ENCODE measurements at regions not wholly inside any gene's neighbourhood (a gene's known extent, or its start where the extent isn't known, plus 50 kb on each side); places are given as distances from the start of the nearest gene placed in this dataset.

DNA sequence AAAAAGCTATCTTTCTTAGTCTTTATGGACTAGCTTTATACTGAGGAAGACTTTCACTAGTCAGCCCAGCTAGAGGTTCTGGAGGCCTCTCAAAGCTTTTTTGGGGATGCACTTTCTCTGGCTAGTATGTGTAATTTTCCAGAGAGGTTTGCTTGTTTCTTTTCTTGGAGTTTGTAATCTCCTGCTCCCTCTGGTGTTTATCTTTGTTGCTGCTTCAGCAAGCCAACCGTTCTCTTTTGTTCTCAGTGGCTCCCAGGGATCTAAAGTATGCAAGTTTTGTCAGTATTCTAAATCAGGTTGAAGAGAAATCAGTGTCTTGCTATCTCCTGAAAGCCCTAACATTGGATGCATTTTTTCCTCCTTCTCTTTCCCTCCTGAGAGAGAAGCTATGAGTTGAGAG is 121.1 kb upstream of the MYO16 start:
- Histone ChIP-seq H3K4me3 (ENCODE audit: low read depth, low read length) (no peak overlapping the region), H3K27ac (ENCODE audit: low read depth) (no peak overlapping the region), H3K36me3 (ENCODE audit: insufficient read depth) (no peaks in the 10 kb centered on the region), H3K4me1 (ENCODE audit: insufficient read depth) (no peaks in the 10 kb centered on the region)
- WGBS, result 4% methylated on average over 1 of the region's 1 CpG
- no peak for DNase-seq (ENCODE audit: extremely low spot score)

DNA sequence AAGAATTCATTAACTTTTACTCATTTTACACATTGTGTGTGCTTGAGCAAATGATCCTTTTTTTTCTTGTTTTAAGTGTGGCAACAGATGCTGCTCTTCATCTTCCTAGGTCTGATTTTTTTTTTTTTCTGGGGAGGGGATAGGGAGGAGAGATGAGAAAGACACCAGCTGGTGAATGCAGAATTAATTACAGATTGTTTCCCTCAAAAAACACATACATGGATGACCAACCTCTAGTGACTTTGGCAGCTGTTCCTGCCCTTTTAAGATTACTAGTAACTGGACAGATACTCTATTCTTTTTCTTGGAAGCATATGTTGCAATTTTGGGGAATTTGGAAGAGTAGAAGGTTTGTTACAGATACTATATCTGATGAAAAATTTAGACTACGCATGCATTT is 103.6 kb upstream of the MYO16 start:
- no peaks in the 10 kb centered on the region for H3K36me3 ChIP-seq (ENCODE audit: insufficient read depth)
- no peaks in the 10 kb centered on the region for H3K4me1 ChIP-seq (ENCODE audit: insufficient read depth)
- WGBS, result 64% methylated on average over 1 of the region's 1 CpG
- no peak overlapping the region for H3K4me3 ChIP-seq (ENCODE audit: low read depth, low read length)
- peak; percentile 11 for DNase-seq (ENCODE audit: extremely low spot score)
- no peak overlapping the region for H3K27ac ChIP-seq (ENCODE audit: low read depth)

DNA sequence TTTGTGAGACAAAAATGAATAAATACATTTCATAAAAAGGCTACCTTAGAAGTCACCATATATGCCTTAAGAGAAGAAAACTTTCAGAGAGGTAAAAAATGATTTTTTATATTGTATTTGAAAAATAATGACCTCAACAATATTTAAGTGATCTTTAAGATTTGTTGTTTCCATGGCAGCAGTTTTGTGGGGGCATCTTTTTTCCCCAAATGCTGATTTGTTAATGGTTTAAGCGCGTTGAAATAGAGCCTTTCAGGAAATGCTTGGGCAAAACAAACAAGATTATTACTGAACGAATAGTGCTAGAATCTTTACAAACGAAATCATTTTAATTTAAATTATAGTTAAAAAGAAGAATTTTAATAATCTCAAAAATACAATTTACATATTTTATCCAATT is 103.1 kb upstream of the MYO16 start:
- no peak for DNase-seq (ENCODE audit: extremely low spot score)
- Histone ChIP-seq H3K36me3 (ENCODE audit: insufficient read depth) (no peaks in the 10 kb centered on the region), H3K4me1 (ENCODE audit: insufficient read depth) (no peaks in the 10 kb centered on the region), H3K4me3 (ENCODE audit: low read depth, low read length) (no peak overlapping the region), H3K27ac (ENCODE audit: low read depth) (no peak overlapping the region)
- 73% methylated on average over 4 of the region's 4 CpGs for WGBS

- Histone ChIP-seq H3K27ac (ENCODE audit: low read depth) (no peak overlapping the region), H3K36me3 (ENCODE audit: insufficient read depth) (no peaks in the 10 kb centered on the region), H3K4me3 (ENCODE audit: low read depth, low read length) (no peak overlapping the region), H3K4me1 (ENCODE audit: insufficient read depth) (no peaks in the 10 kb centered on the region)
- DNase-seq (ENCODE audit: extremely low spot score), result no peak
- whole genome bisulfite sequencing, result 21% methylated on average over 1 of the region's 1 CpG
These were observed 101.6 kb upstream of the MYO16 start for GRCh38 chr13:108527844-108528243.

DNA sequence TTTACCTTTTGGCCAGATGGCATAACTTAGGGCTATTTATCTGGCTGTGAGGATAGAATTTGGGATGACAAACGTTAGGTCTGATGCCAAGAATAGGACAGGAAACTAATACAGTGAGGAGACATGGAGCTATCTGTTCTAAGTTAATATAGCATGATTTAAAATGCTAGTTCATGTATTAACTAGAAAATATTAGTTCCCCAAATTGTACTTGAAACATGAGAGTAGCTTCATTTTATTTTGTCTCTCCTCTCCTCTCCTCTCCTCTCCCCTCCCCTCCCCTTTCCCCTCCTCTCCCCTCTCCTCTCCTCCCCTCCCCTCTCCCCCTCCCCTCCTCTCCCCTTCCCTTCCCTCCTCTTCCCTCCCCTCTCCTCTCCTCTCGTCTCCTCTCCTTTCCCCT is 101.1 kb upstream of the MYO16 start:
- no peak overlapping the region for H3K4me3 ChIP-seq (ENCODE audit: low read depth, low read length)
- H3K4me1 ChIP-seq (ENCODE audit: insufficient read depth), result no peaks in the 10 kb centered on the region
- H3K36me3 ChIP-seq (ENCODE audit: insufficient read depth), result no peaks in the 10 kb centered on the region
- no peak overlapping the region for H3K27ac ChIP-seq (ENCODE audit: low read depth)
- 24% methylated on average over 2 of the region's 2 CpGs for WGBS
- no peak for DNase-seq (ENCODE audit: extremely low spot score)

- Histone ChIP-seq H3K27ac (ENCODE audit: low read depth) (no peak overlapping the region), H3K4me3 (ENCODE audit: low read depth, low read length) (no peak overlapping the region), H3K36me3 (ENCODE audit: insufficient read depth) (no peaks in the 10 kb centered on the region), H3K4me1 (ENCODE audit: insufficient read depth) (no peaks in the 10 kb centered on the region)
- 82% methylated on average over 2 of the region's 2 CpGs for WGBS
- no peak for DNase-seq (ENCODE audit: extremely low spot score)
These were observed 95.6 kb upstream of the MYO16 start for GRCh38 chr13:108533842-108534241.

- no peak for DNase-seq (ENCODE audit: extremely low spot score)
- Histone ChIP-seq H3K36me3 (ENCODE audit: insufficient read depth) (no peaks in the 10 kb centered on the region), H3K4me1 (ENCODE audit: insufficient read depth) (no peaks in the 10 kb centered on the region), H3K4me3 (ENCODE audit: low read depth, low read length) (no peak overlapping the region), H3K27ac (ENCODE audit: low read depth) (no peak overlapping the region)
These were observed 94.7 kb upstream of the MYO16 start for GRCh38 chr13:108534728-108535127.

- no peaks in the 10 kb centered on the region for H3K36me3 ChIP-seq (ENCODE audit: insufficient read depth)
- no peak for DNase-seq (ENCODE audit: extremely low spot score)
- no peaks in the 10 kb centered on the region for H3K4me1 ChIP-seq (ENCODE audit: insufficient read depth)
- 77% methylated on average over 5 of the region's 5 CpGs for WGBS
- H3K27ac ChIP-seq (ENCODE audit: low read depth), result no peak overlapping the region
- no peak overlapping the region for H3K4me3 ChIP-seq (ENCODE audit: low read depth, low read length)
These were observed 79.5 kb upstream of the MYO16 start for GRCh38 chr13:108549934-108550333.

DNA sequence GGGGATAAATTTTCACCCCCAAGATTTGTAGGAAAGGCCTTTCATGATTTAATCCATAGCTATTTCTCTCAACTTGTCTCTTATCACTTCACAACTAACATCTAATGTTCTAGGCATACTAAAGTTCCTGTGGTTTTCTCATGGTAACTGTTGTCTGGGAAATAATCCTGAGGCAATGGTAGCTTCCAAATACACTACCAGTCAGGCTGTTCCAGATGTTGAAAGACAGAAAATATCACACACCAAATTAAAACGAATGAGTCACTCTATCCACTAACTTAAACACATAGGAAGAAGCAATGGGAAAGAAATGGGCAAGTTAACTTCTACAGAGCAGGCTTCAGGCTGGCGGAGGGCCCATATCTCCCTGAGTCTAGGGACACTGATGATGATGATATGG is 77.7 kb upstream of the MYO16 start:
- Histone ChIP-seq H3K36me3 (ENCODE audit: insufficient read depth) (no peaks in the 10 kb centered on the region), H3K4me3 (ENCODE audit: low read depth, low read length) (no peak overlapping the region), H3K27ac (ENCODE audit: low read depth) (no peak overlapping the region), H3K4me1 (ENCODE audit: insufficient read depth) (no peaks in the 10 kb centered on the region)
- 76% methylated on average over 2 of the region's 2 CpGs for WGBS
- no peak for DNase-seq (ENCODE audit: extremely low spot score)

- no peak for DNase-seq (ENCODE audit: extremely low spot score)
- 76% methylated on average over 4 of the region's 4 CpGs for WGBS
- H3K27ac ChIP-seq (ENCODE audit: low read depth), result no peak overlapping the region
- no peaks in the 10 kb centered on the region for H3K4me1 ChIP-seq (ENCODE audit: insufficient read depth)
- no peaks in the 10 kb centered on the region for H3K36me3 ChIP-seq (ENCODE audit: insufficient read depth)
- H3K4me3 ChIP-seq (ENCODE audit: low read depth, low read length), result no peak overlapping the region
These were observed 70.9 kb upstream of the MYO16 start for GRCh38 chr13:108558489-108558888.

DNA sequence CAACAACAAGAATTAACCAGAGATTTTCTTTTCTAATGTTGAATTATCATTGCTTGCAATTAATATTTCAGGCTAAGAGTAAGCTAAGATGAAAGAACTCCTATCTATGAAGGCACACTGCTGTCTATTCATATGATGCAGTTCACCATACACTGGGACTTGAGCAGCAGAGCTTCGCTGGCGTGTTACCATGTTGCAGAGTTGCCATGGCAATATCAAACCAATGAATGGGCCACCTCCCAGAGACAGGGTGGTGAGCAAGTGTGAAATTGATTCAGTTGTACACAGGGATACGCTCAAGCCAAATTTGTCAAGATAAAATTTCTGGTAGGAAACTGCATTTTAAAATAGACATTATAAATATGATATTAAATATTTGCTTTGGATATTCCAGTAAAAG is 69.3 kb upstream of the MYO16 start:
- Histone ChIP-seq H3K27ac (ENCODE audit: low read depth) (no peak overlapping the region), H3K4me1 (ENCODE audit: insufficient read depth) (no peaks in the 10 kb centered on the region), H3K4me3 (ENCODE audit: low read depth, low read length) (no peak overlapping the region), H3K36me3 (ENCODE audit: insufficient read depth) (no peaks in the 10 kb centered on the region)
- 73% methylated on average over 3 of the region's 3 CpGs for WGBS
- no peak for DNase-seq (ENCODE audit: extremely low spot score)

DNA sequence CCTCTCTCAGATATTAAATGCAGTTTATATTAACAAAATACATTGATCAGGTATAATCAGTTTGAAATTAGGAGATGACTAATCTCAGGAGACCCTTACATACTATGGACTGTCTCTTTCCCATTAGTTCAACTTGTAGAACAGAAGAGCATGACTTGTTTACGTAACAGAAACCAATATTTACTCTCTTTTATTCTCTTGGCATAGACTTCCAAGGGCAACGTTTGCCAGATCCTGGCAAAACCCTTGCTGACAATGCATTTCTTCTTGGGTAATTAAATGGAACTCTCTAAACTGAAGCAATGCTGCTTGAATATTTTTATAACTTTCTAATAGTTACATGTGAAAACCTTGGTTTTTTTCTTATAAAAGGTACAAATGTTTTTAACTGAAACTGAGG is 68.3 kb upstream of the MYO16 start:
- no peak overlapping the region for H3K4me3 ChIP-seq (ENCODE audit: low read depth, low read length)
- WGBS, result 27% methylated on average over 2 of the region's 2 CpGs
- H3K27ac ChIP-seq (ENCODE audit: low read depth), result no peak overlapping the region
- DNase-seq (ENCODE audit: extremely low spot score), result no peak
- no peaks in the 10 kb centered on the region for H3K36me3 ChIP-seq (ENCODE audit: insufficient read depth)
- H3K4me1 ChIP-seq (ENCODE audit: insufficient read depth), result no peaks in the 10 kb centered on the region

DNA sequence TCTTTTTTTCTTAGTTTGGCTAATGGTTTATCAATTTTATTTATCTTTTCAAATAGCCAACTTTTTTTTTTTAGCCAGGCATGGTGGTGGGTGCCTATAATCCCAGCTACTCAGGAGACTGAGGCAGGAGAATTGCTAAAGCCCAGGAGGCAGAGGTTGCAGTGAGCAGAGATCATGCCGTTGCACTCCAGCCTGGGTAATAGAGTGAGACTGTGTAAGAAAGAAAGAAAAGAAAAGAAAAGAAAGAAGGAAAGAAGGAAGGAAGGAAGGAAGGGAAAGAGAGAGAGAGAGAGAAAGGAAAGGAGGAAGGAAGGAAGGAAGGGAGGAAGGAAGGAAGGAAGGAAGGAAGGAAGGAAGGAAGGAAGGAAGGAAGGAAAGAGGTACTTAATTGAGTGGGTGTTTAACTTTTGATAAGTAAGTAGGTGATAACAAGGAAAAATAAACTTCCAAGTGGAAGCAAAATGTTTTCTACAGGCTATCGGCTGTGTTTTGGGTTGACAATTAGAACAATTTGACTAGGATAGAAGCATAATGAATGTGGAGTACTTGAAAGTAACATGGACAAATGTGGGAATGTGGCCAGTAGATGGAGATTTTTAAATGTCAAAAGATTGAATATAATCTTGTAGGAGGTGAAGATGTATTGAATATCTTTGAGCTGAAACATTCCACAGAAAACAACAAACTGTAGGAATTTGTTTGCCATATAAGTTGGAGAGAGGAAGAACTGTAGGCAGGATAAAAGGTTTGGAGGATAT is 62.8 kb upstream of the MYO16 start:
- Histone ChIP-seq H3K4me1 (ENCODE audit: insufficient read depth) (no peaks in the 10 kb centered on the region), H3K27ac (ENCODE audit: low read depth) (no peak overlapping the region), H3K4me3 (ENCODE audit: low read depth, low read length) (no peak overlapping the region), H3K36me3 (ENCODE audit: insufficient read depth) (no peaks in the 10 kb centered on the region)
- no peak for DNase-seq (ENCODE audit: extremely low spot score)
- WGBS, result 87% methylated on average over 2 of the region's 2 CpGs

DNA sequence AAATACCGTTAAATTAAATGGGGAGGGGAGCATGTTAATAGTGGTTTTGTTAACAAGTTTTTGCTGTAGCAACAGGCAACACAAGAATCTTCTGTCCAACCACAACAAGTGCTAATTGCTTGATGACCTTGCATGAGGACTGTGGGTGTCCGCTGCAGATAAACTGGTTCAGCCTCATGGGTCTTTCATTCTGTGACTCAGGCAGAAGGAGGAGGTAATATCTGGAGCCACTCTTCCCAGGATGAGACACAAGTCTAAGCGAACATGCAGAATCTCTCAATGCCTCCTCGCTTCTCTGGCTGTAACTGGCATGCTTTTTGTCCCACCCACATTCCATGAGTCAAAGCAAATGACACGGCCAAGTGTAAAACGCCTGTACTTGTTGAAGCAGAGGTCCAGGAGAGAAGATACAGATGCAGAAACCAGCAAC is 56.6 kb upstream of the MYO16 start:
- H3K27ac ChIP-seq (ENCODE audit: low read depth), result no peak overlapping the region
- H3K4me3 ChIP-seq (ENCODE audit: low read depth, low read length), result no peak overlapping the region
- H3K36me3 ChIP-seq (ENCODE audit: insufficient read depth), result no peaks in the 10 kb centered on the region
- DNase-seq (ENCODE audit: extremely low spot score), result no peak
- 55% methylated on average over 6 of the region's 6 CpGs for WGBS
- no peaks in the 10 kb centered on the region for H3K4me1 ChIP-seq (ENCODE audit: insufficient read depth)

GRCh38 chr13:108573455-108573854 is 56.0 kb upstream of the MYO16 start:
- H3K36me3 ChIP-seq (ENCODE audit: insufficient read depth), result no peaks in the 10 kb centered on the region
- H3K4me3 ChIP-seq (ENCODE audit: low read depth, low read length), result no peak overlapping the region
- H3K4me1 ChIP-seq (ENCODE audit: insufficient read depth), result no peaks in the 10 kb centered on the region
- WGBS, result 32% methylated on average over 1 of the region's 1 CpG
- DNase-seq (ENCODE audit: extremely low spot score), result no peak
- no peak overlapping the region for H3K27ac ChIP-seq (ENCODE audit: low read depth)
